ENCODE measurements at regions not wholly inside any gene's neighbourhood (a gene's known extent, or its start where the extent isn't known, plus 50 kb on each side); places are given as distances from the start of the nearest gene placed in this dataset.

DNA sequence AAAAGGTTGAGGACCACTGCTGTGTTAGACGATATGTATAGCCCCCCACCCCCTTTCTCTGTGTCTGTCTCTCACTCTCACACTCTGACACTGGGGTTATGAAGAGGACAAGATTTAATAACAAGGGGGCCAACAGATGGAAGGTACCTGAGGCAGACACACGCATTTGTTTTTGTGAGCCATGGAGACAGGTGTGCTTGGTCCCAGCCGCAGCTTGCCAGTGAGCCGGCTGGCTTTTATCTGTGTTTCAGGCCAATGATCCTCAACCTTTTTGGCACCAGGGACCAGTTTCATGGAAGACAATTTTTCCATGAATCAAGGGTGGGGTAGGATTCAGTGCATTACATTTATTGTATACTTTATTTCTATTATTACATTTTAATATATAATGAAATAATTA, 394.9 kb upstream of the RGMA start:
- DNase-seq (ENCODE audit: extremely low spot score) = no peak
- TF ChIP-seq, protein P1, sequence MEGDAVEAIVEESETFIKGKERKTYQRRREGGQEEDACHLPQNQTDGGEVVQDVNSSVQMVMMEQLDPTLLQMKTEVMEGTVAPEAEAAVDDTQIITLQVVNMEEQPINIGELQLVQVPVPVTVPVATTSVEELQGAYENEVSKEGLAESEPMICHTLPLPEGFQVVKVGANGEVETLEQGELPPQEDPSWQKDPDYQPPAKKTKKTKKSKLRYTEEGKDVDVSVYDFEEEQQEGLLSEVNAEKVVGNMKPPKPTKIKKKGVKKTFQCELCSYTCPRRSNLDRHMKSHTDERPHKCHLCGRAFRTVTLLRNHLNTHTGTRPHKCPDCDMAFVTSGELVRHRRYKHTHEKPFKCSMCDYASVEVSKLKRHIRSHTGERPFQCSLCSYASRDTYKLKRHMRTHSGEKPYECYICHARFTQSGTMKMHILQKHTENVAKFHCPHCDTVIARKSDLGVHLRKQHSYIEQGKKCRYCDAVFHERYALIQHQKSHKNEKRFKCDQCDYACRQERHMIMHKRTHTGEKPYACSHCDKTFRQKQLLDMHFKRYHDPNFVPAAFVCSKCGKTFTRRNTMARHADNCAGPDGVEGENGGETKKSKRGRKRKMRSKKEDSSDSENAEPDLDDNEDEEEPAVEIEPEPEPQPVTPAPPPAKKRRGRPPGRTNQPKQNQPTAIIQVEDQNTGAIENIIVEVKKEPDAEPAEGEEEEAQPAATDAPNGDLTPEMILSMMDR (IDR thresholded peaks at IDR 0.05; ENCODE audit: control extremely low read depth, extremely low read depth, low read depth, missing control alignments) = no peak
- CTCF ChIA-PET = no interaction called here
- POLR2A ChIA-PET = no interaction called here

DNA sequence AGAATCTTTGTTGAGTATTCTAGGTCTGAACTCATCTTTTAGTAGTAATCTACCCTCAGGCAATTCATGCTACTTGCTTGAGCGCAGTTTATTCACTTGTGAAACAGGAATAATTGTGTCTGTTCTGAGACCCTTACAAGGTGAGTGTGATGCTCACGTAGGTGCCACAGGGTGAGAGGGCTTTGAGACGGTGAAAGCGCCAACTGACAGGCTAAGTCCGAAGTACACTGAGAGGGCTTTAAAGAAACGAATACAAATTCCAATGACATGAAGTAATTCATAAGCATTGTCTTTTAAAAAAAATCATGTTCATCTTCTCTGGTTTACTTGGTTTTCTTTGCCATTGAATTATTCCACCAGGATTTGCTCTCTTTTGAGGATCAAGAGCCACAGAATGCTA, 393.7 kb upstream of the RGMA start:
- DNase-seq (ENCODE audit: extremely low spot score) = no peak
- ChIA-PET POLR2A (no interaction called here), CTCF (no interaction called here)
- TF ChIP-seq, protein P1 (IDR thresholded peaks at IDR 0.05; ENCODE audit: control extremely low read depth, extremely low read depth, low read depth, missing control alignments) = no peak

DNA sequence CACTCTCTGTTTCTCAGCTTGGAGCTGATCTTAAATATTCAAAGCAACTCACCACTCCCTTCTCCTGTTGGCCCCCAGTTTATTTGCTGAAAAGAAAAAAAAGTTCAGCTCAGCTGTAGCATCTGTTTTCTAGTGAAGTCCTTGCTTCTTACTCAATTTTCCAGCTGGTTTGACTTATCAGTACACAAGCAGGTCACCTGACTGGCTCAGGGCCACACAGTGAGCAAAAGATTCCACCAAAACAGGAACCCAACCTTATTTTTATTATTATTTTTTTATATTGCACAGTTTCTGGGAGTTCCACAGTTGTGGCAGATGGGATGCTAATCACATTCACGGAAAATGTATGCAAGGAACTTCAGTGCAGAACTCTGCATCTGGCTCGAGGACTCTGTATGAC, 390.7 kb upstream of the RGMA start:
- CTCF ChIA-PET = no interaction called here
- POLR2A ChIA-PET = no interaction called here
- DNase-seq (ENCODE audit: extremely low spot score) = no peak
- TF ChIP-seq, protein P1 (IDR thresholded peaks at IDR 0.05; ENCODE audit: control extremely low read depth, extremely low read depth, low read depth, missing control alignments) = no peak

DNA sequence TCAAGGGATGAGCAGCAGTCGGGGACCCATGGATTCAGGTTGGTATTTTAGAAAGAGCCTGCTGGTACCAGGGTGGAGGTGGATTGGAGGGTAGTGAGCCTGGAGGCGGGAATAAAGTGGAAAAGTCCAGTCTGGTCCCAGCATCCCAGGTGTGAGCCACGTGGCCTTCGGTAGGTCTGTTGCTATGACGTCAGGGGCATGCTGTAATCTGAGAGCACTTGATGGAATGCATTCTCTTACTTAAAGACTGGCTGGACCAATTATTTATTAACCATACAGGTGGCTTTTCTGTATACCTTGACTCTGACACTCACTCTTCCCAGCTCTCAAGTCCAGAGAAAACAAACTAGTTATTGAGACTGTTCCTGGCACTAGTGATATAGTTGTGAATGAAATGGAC, 389.9 kb upstream of the RGMA start:
- TF ChIP-seq, protein P1 (IDR thresholded peaks at IDR 0.05; ENCODE audit: control extremely low read depth, extremely low read depth, low read depth, missing control alignments) = no peak
- POLR2A ChIA-PET = no interaction called here
- no peak for DNase-seq (ENCODE audit: extremely low spot score)
- CTCF ChIA-PET = no interaction called here

DNA sequence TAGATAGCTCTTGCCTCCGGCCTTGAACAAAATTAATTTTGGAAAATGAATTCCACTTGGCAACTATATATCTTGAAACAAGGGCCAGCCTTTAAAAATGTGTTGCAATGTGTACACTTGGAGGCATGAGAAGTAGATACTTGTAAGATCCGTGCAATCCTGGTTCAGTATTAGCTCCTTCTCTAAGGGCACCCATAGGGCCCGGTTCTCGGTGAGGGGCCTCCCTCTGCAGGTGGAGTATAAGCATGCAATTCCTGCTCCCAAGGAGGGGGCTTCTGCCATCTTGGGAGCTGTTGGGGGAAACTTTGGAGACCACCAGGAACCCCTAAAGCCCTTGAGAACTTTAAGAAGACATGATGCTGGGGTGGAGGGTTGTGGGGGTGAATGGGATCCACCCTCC, 388.7 kb upstream of the RGMA start:
- ChIA-PET CTCF (no interaction called here), POLR2A (no interaction called here)
- no peak for DNase-seq (ENCODE audit: extremely low spot score)
- TF ChIP-seq, protein P1 (IDR thresholded peaks at IDR 0.05; ENCODE audit: control extremely low read depth, extremely low read depth, low read depth, missing control alignments) = no peak

DNA sequence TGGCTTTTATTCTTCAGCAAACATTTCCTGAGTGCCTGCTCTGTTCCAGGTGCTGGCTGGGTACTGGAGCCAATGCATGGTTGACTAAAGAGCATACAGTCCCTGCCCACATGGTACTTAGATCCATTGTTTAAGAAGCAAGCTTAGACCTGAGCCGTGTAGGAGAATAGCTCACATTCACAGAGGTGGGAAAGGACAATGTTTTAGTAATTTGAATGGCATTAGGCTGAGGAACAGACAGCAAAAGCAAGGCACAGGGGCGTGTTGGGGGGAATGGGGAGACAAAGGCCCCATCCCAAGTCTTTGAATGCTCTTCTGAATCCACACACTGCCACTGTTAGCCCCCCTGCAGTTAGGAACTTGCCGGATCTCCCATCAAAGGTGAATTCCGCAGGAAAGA, 388.2 kb upstream of the RGMA start:
- CTCF ChIA-PET = no interaction called here
- TF ChIP-seq, protein P1 (IDR thresholded peaks at IDR 0.05; ENCODE audit: control extremely low read depth, extremely low read depth, low read depth, missing control alignments) = no peak
- DNase-seq (ENCODE audit: extremely low spot score) = no peak
- POLR2A ChIA-PET = no interaction called here

DNA sequence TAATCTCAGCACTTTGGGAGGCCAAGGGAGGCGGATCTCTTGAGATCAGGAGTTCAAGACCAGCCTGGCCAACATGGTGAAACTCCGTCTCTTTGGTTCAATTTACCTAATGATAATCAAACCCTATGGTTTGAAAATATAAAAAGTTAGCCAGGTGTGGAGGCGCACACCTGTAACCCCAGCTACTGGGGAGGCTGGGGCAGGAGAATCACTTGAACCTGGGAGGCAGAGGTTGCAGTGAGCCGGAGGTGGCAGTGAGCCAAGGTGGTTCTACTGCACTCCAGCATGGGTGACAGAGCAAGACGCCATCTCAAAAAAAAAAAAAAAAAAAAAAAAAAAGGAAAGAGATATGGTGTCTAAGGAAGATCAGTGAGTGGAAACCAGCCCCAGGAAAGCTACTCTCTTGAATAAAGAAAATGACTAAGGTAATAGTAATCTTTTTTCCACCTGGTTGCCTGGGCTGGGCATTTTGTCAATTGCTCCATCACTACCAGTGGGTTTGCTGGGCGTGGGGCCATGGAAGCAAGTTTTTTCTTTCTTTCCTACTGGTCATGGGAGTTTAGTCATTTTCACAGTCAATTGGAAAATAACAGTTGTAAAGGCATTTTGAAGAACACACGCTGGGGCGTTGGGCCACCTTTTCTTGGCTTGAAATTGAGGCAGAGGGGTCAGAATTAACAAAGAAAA, 387.6 kb upstream of the RGMA start:
- TF ChIP-seq, protein P1 (IDR thresholded peaks at IDR 0.05; ENCODE audit: control extremely low read depth, extremely low read depth, low read depth, missing control alignments) = no peak
- no peak for DNase-seq (ENCODE audit: extremely low spot score)
- ChIA-PET CTCF (no interaction called here), POLR2A (no interaction called here)

All from GM10248 (cell line).